Osteoblast (primary cell): ENCODE measurements at regions not wholly inside any gene's neighbourhood (a gene's known extent, or its start where the extent isn't known, plus 50 kb on each side); places are given as distances from the start of the nearest gene placed in this dataset.

ENCODE experiments used
- DNase-seq: peaks from one replicate; pipeline ENCODE4 v3.0.0; 2011; ENCODE audit warnings: low spot score, mixed read lengths; ENCODE audit not compliant: insufficient read length; ENCODE audit errors: missing footprints
- H2AFZ ChIP-seq: 2 replicates; pipeline ENCODE4 v1.6.0; 2011; ENCODE audit warnings: mild to moderate bottlenecking, low read length
- H3K27ac ChIP-seq: 2 replicates; pipeline ENCODE4 v1.5.1; 2011; ENCODE audit warnings: mild to moderate bottlenecking, low read depth, low read length, moderate library complexity
- H3K27me3 ChIP-seq: 2 replicates; pipeline ENCODE4 v1.6.0; 2012; ENCODE audit warnings: mild to moderate bottlenecking, control low read depth, inconsistent platforms, low read length, moderate library complexity; ENCODE audit not compliant: insufficient read depth
- H3K36me3 ChIP-seq: 2 replicates; pipeline ENCODE4 v1.5.1; 2011; ENCODE audit warnings: mild to moderate bottlenecking, low read length, control low read depth, moderate library complexity; ENCODE audit not compliant: insufficient read depth
- H3K4me1 ChIP-seq: 2 replicates; pipeline ENCODE4 v1.5.1; 2011; ENCODE audit warnings: mild to moderate bottlenecking, low read length, control low read depth, moderate library complexity; ENCODE audit not compliant: insufficient read depth
- H3K4me2 ChIP-seq: 2 replicates; pipeline ENCODE4 v1.6.0; 2011; ENCODE audit warnings: mild to moderate bottlenecking, low read length; ENCODE audit not compliant: insufficient read depth
- H3K4me3 ChIP-seq: fragments of 200-600 bp; sonication (generic); 3 replicates; pipeline ENCODE4 v1.5.1; 2012; ENCODE audit warnings: mild to moderate bottlenecking, low read length, inconsistent platforms; ENCODE audit not compliant: insufficient read depth
- H3K79me2 ChIP-seq: 2 replicates; pipeline ENCODE4 v1.6.0; 2012; ENCODE audit warnings: mild to moderate bottlenecking, low read length, control low read depth, inconsistent platforms; ENCODE audit not compliant: insufficient read depth
- H3K9me3 ChIP-seq: 2 replicates; pipeline ENCODE4 v1.5.1; 2011; ENCODE audit warnings: low read depth, low read length, control low read depth
- H4K20me1 ChIP-seq: 2 replicates; pipeline ENCODE4 v1.6.0; 2012; ENCODE audit warnings: mild to moderate bottlenecking, low read length, control low read depth; ENCODE audit not compliant: insufficient read depth
- TF ChIP-seq, protein P1 (sequence below): IDR thresholded peaks from 2 replicates; pipeline ENCODE4 v1.5.1; 2011; ENCODE audit warnings: mild to moderate bottlenecking, low read depth, low read length, moderate library complexity; ENCODE audit errors: extremely low read depth

DNA sequence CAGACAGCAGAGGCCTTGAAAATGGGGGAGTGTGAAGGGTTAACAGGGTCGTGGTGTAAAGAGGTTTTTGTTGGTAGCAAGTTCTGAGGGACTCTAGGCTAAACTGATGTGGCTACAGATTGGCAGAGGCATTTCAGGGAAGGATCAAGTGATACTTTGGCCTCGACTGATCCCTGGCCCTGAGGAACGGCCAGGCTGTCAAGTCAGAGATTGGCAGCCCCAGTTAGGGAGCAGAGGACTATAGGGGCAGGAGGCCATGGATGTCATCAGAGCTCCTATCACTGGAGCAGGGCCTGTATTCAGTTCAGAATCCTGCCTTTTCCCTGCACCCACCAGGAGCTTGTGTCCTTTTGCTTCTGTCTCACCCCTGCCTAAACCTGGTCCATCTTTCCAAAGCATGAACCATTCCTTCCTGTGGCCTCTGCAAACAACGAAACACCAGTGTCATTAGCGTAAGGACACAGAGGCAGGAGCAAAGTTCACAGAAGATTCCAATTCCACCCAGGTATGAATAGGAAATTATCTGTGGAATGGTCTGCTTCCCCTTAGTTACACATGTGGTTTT lies 613.1 kb downstream of the MID1IP1 start:
- no peak overlapping the region for H3K4me2 ChIP-seq

DNA sequence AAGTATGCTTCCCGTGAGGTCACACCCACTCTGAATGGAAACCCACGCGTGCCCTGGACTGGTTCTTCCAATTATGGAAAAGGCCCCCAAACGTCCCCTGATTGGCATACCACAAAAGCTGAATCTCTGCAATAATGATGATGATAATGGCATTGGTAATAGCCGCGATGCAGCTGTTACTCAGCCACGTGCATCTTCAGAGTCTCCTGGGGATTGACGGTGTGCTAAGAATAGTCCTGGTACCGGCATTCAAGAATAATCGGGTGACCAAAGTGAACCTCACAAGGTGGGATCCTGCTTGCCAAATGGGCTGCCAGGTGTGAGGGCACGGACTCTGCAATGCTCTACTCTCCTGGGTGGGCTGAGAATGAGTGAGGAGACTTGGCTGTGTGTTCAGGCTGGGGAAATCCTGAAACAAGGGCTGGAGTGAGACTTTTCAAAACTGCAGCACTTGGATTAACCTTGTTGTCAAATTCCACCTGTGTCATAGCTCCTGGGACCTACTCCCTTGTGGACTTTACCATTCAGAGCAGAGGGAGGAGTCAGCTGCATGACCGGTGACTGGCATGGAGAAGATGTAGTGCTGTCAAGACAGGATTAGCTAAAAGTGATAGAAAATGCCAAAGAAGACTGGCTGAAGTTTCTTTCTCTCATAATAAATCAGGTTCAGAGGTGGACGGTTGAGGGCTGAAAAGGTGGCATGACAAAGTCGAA lies 615.4 kb downstream of the MID1IP1 start:
- Histone ChIP-seq H3K4me3 (no peak overlapping the region), H3K9me3 (no peaks in the 10 kb centered on the region), H3K27ac (no peak overlapping the region)

More for the DNA sequence above, 613.1 kb downstream of the MID1IP1 start:
- Histone ChIP-seq H3K36me3 (no peaks in the 10 kb centered on the region), H3K27ac (no peak overlapping the region), H3K9me3 (no peaks in the 10 kb centered on the region), H3K4me3 (no peak overlapping the region), H3K79me2 (no peaks in the 10 kb centered on the region), H3K27me3 (peaks cover 27% of the 10 kb centered on the region), H3K4me1 (no peaks in the 10 kb centered on the region), H2AFZ (no peak overlapping the region), H4K20me1 (no peaks in the 10 kb centered on the region)
- no peak for DNase-seq
- TF ChIP-seq, protein P1, sequence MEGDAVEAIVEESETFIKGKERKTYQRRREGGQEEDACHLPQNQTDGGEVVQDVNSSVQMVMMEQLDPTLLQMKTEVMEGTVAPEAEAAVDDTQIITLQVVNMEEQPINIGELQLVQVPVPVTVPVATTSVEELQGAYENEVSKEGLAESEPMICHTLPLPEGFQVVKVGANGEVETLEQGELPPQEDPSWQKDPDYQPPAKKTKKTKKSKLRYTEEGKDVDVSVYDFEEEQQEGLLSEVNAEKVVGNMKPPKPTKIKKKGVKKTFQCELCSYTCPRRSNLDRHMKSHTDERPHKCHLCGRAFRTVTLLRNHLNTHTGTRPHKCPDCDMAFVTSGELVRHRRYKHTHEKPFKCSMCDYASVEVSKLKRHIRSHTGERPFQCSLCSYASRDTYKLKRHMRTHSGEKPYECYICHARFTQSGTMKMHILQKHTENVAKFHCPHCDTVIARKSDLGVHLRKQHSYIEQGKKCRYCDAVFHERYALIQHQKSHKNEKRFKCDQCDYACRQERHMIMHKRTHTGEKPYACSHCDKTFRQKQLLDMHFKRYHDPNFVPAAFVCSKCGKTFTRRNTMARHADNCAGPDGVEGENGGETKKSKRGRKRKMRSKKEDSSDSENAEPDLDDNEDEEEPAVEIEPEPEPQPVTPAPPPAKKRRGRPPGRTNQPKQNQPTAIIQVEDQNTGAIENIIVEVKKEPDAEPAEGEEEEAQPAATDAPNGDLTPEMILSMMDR, result no peak

DNA sequence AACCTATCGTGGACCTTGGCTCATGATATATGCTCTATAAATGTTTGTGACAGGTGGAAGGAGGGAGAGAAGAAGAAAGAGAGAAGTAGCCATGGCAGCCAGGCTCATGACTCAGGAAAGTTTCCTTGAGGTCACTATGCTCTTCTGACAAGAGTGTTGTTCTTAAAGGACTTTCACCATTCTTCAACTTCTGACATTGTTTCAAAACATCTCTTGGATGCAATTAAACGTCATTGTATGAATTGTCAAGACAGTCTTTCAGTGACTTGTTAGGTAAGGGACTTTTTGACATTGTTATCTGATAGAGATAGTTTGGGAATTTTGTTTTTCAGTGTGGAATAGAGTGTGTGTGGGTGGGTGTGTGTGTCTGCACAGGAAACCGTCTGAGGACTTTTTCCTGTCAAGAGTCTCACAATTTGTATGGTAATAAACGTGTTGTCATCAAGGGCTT lies 617.0 kb downstream of the MID1IP1 start:
- no peak overlapping the region for H3K4me2 ChIP-seq
- DNase-seq, result no peak
- no peak overlapping the region for H3K4me3 ChIP-seq

More for the DNA sequence above, 615.4 kb downstream of the MID1IP1 start:
- Histone ChIP-seq H3K36me3 (no peaks in the 10 kb centered on the region), H2AFZ (no peak overlapping the region), H3K4me2 (no peak overlapping the region), H3K79me2 (no peaks in the 10 kb centered on the region), H4K20me1 (no peaks in the 10 kb centered on the region), H3K27me3 (peaks cover 26% of the 10 kb centered on the region), H3K4me1 (no peaks in the 10 kb centered on the region)
- TF ChIP-seq, protein P1, result no peak
- DNase-seq, result no peak

More for the DNA sequence above, 617.0 kb downstream of the MID1IP1 start:
- H4K20me1 ChIP-seq, result no peaks in the 10 kb centered on the region
- no peak overlapping the region for H2AFZ ChIP-seq
- H3K36me3 ChIP-seq, result no peaks in the 10 kb centered on the region
- no peaks in the 10 kb centered on the region for H3K79me2 ChIP-seq
- TF ChIP-seq, protein P1, result no peak
- no peak overlapping the region for H3K27ac ChIP-seq
- H3K4me1 ChIP-seq, result no peaks in the 10 kb centered on the region
- no peaks in the 10 kb centered on the region for H3K9me3 ChIP-seq
- H3K27me3 ChIP-seq, result peaks cover 15% of the 10 kb centered on the region
